Prostate gland (tissue), 2 donors: ENCODE measurements at regions not wholly inside any gene's neighbourhood (a gene's known extent, or its start where the extent isn't known, plus 50 kb on each side); places are given as distances from the start of the nearest gene placed in this dataset.
"Not testable (repeated sequence)": the region's sequence is repeated elsewhere in the genome, so short reads cannot be mapped to it uniquely, and the experiment has no call there.

Source experiments
- CTCF ChIP-seq, 4 experiments: fragments of 200-600 bp in 2 of 4; fragments of 450-650 bp in 2 of 4; sonication (generic) in 2 of 4; IDR thresholded peaks; 1 replicate in 3 of 4; 2 replicates in 1 of 4; pipeline ENCODE4 v1.5.1; 2016 to 2019; ENCODE audit warnings: antibody characterized with exemption in 4 of 4, mild to moderate bottlenecking in 2 of 4, moderate library complexity in 2 of 4
- POLR2A ChIP-seq: fragments of 450-650 bp; IDR thresholded peaks from one replicate; pipeline ENCODE4 v1.6.1; 2016; ENCODE audit warnings: antibody characterized with exemption, mild to moderate bottlenecking

GRCh38 chr20:29096695-29097094 lies 2160.8 kb upstream of the DEFB115 start:
- not testable (repeated sequence) for TF ChIP-seq CTCF (IDR thresholded peaks at IDR 0.05); POLR2A
